Nephron (organoid): ENCODE measurements at regions not wholly inside any gene's neighbourhood (a gene's known extent, or its start where the extent isn't known, plus 50 kb on each side); places are given as distances from the start of the nearest gene placed in this dataset.
A peak's percentile ranks its signal among the peaks of the same experiment; 100 is the strongest.

Source experiments
- H3K27ac Mint-ChIP-seq, 3 experiments: 2 replicates each; pipeline ENCODE4 v1.8.0; 2020; ENCODE audit warnings: mixed read lengths in 3 of 3, mild to moderate bottlenecking in 2 of 3, moderate library complexity in 1 of 3
- H3K27me3 Mint-ChIP-seq: 2 replicates; pipeline ENCODE4 v1.8.0; 2021; ENCODE audit warnings: low read depth, mild to moderate bottlenecking, moderate library complexity, mixed read lengths
- H3K36me3 Mint-ChIP-seq: 2 replicates; pipeline ENCODE4 v1.8.0; 2020; ENCODE audit warnings: low read depth, mixed read lengths
- H3K4me1 Mint-ChIP-seq: 2 replicates; pipeline ENCODE4 v1.8.0; 2020; ENCODE audit warnings: mixed read lengths
- H3K4me3 Mint-ChIP-seq, 3 experiments: 2 replicates each; pipeline ENCODE4 v1.8.0; 2020; ENCODE audit warnings: mild to moderate bottlenecking in 3 of 3, mixed read lengths in 3 of 3, moderate library complexity in 2 of 3
- H3K9me3 Mint-ChIP-seq: 2 replicates; pipeline ENCODE4 v1.8.0; 2020; ENCODE audit warnings: mixed read lengths
- CTCF ChIP-seq, 3 experiments: fragments of 200-600 bp; sonication (generic); IDR thresholded peaks; one replicate each; pipeline ENCODE4 v1.5.0; 2021; ENCODE audit warnings: antibody characterized with exemption in 3 of 3; ENCODE audit not compliant: unreplicated experiment in 3 of 3

DNA sequence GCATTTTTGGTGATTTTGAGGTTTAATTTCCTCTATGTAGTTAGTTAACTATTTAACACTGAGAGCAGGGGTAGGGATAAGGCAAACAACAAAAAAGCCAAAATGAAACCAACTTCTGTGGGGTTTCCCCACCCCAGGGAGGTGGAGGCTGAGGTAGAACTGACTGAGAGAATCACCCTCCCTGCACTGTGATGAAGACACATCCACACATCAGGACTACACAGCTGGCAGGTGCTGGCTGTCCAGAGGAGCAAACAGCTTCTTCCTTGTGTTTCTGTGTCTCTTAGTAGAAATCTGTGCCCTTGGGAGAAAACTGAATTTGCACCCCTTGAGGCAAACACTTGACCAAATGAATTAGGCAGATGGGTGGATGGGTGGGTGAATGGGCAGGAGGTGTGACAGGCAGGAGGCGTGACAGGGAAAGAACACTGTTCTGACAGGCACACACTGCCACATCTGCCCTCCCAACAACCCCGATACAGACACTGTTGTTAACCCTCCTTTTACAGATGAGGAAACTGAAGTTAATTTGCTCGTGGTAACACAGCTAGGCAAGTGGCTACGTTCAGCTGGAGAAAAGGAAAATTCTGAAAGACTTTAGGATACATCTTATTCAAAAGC is 62.9 kb upstream of the AMZ2 start:
- TF ChIP-seq CTCF (IDR thresholded peaks at IDR 0.05; ENCODE audit: unreplicated experiment in 3 of 3) = no peak
- peaks cover 30% of the 10 kb centered on the region for H3K27me3 Mint-ChIP-seq
- no peaks in the 10 kb centered on the region for H3K36me3 Mint-ChIP-seq
- no peak overlapping the region for H3K27ac Mint-ChIP-seq
- no peak overlapping the region for H3K4me3 Mint-ChIP-seq
- peaks cover 4% of the 10 kb centered on the region for H3K4me1 Mint-ChIP-seq
- H3K9me3 Mint-ChIP-seq = no peaks in the 10 kb centered on the region

- H3K27ac Mint-ChIP-seq = no peak overlapping the region
- no peak for TF ChIP-seq CTCF (IDR thresholded peaks at IDR 0.05; ENCODE audit: unreplicated experiment in 3 of 3)
- no peaks in the 10 kb centered on the region for H3K36me3 Mint-ChIP-seq
- H3K4me3 Mint-ChIP-seq = no peak overlapping the region
- peaks cover 4% of the 10 kb centered on the region for H3K4me1 Mint-ChIP-seq
- no peaks in the 10 kb centered on the region for H3K9me3 Mint-ChIP-seq
- H3K27me3 Mint-ChIP-seq = peaks cover 38% of the 10 kb centered on the region
Measured at GRCh38 chr17:68185820-68186219, 62.0 kb upstream of the AMZ2 start.

DNA sequence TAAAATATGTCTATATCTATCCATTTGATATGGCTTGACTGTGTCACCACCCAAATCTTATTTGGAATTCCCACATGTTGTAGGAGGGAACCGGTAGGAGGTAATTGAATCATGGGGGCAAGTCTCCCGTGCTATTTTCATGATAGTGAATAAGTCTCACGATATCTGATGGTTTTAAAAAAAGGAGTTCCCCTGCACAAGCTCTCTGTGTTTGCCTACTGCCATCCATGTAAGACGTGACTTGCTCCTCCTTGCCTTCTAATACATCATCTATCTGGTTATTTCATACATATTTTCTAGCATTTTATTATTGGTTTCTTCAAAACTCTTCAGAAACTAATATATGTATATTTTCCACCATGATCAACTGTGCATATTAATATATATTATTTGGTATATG is 57.3 kb upstream of the AMZ2 start:
- H3K27ac Mint-ChIP-seq = no peak overlapping the region

DNA sequence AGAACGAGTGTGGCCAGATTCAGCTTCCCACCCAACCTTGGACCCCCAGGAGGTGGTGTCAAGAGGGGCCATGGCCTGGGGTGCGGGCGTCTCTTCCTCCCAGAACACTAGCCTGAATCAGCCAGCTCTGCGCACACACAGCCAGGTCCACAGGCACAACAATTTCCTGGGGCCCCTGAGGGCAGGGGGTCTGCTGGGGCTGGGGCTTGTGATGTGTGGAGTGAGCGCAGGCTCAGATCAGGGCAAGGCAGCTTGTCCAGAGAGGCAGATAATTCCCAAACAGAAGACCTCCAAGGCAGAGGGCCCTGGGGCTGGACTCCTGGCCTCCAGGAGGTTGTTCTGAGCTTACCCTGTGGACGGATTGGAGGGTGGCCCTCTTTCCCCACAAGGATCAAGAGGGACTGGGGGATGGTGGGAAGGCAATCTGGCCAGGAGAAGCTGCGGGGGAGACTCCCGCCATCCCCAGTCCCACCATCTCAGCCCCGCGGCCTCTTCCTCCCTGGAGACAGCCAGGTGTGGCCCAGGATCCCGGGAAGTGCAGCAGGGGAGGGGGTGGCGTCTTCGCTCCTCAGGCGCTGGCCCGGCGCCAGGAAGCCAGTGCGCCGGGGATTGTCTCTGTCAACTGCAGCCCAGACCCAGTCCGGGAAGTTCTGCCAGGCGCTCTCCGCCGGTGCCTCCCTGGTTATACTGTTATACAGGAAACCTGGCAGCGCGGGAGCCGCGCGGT is 52.0 kb upstream of the AMZ2 start:
- Mint-ChIP-seq H3K27me3 (peaks cover 92% of the 10 kb centered on the region), H3K4me1 (peaks cover 12% of the 10 kb centered on the region)

More for the DNA sequence above, 57.3 kb upstream of the AMZ2 start:
- Mint-ChIP-seq H3K4me3 (no peak overlapping the region), H3K27me3 (peaks cover 68% of the 10 kb centered on the region), H3K36me3 (no peaks in the 10 kb centered on the region), H3K4me1 (no peaks in the 10 kb centered on the region), H3K9me3 (no peaks in the 10 kb centered on the region)
- TF ChIP-seq CTCF (IDR thresholded peaks at IDR 0.05; ENCODE audit: unreplicated experiment in 3 of 3) = no peak

DNA sequence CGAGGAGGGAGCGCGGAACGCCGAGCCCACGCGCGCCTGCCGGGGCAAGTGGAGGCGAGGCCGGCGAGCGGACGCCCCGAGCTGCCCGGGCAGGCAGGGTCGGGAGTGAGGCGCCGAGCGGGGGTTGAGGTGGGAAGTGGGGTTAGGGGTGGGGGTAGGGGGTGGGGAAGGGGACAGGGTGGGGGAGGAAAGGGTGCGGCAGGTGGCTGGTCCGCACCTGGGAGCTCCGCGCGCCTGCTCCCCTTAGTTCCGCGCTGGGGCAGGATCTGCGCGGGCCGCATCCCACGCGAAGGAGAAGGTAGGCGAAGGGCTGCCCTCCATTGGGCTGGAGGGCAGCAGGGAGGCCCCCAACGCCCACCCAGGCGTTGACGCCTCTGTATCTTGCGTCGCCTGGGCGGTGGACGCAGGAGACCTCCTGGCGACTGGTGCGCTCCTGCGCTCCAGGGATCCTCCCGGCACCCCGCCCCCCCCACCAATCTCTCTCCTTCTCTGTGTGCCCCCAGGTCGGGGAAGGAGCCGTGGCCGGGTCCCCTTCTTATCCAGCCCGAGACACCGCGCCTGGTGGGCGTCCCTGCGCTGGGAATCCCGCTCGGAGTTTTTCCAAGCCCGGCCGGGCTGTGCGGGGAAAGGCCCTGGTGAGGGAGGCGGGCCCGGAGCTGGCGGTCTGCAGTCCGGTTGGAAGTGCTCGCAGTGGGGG is 51.3 kb upstream of the AMZ2 start:
- no peak for TF ChIP-seq CTCF (IDR thresholded peaks at IDR 0.05; ENCODE audit: unreplicated experiment in 3 of 3)
- peak overlapping the region in 2 of 3 experiments; percentile 38 to 65 for H3K4me3 Mint-ChIP-seq
- H3K9me3 Mint-ChIP-seq = no peaks in the 10 kb centered on the region
- peaks cover 12% of the 10 kb centered on the region for H3K4me1 Mint-ChIP-seq
- H3K27ac Mint-ChIP-seq = no peak overlapping the region
- peaks cover 97% of the 10 kb centered on the region for H3K27me3 Mint-ChIP-seq
- H3K36me3 Mint-ChIP-seq = no peaks in the 10 kb centered on the region

More for the DNA sequence above, 52.0 kb upstream of the AMZ2 start:
- no peak overlapping the region for H3K27ac Mint-ChIP-seq
- no peak for TF ChIP-seq CTCF (IDR thresholded peaks at IDR 0.05; ENCODE audit: unreplicated experiment in 3 of 3)
- H3K4me3 Mint-ChIP-seq = peak overlapping the region; percentile 61 to 71 (median 65)
- no peaks in the 10 kb centered on the region for H3K9me3 Mint-ChIP-seq
- no peaks in the 10 kb centered on the region for H3K36me3 Mint-ChIP-seq
